Tibial artery (tissue), 4 donors: ENCODE measurements at regions not wholly inside any gene's neighbourhood (a gene's known extent, or its start where the extent isn't known, plus 50 kb on each side); places are given as distances from the start of the nearest gene placed in this dataset.
"Not testable (repeated sequence)": the region's sequence is repeated elsewhere in the genome, so short reads cannot be mapped to it uniquely, and the experiment has no call there.

Source experiments
- DNase-seq, 2 donors: peaks; one replicate each; pipeline ENCODE4 v3.0.0-alpha.2; 2019
- H3K27ac ChIP-seq, 2 donors: fragments of 200-600 bp; sonication (generic) in 1 of 2; 1 replicate in 1 of 2; 2 replicates in 1 of 2; pipeline ENCODE4 v1.5.1; 2018 to 2019; ENCODE audit warnings: mild to moderate bottlenecking in 1 of 2
- H3K27me3 ChIP-seq, 2 donors: fragments of 200-600 bp; sonication (generic) in 1 of 2; one replicate each; pipeline versions ENCODE4 v1.5.1 to v1.6.0; 2016 to 2019
- H3K36me3 ChIP-seq, 3 donors: fragments of 200-600 bp; sonication (generic) in 2 of 3; one replicate each; pipeline ENCODE4 v1.5.1; 2016 to 2019; ENCODE audit warnings: mild to moderate bottlenecking in 2 of 3
- H3K4me1 ChIP-seq, 4 donors: fragments of 200-600 bp; sonication (generic) in 2 of 4; 1 replicate in 3 of 4; 2 replicates in 1 of 4; pipeline ENCODE4 v1.5.1; 2016 to 2019
- H3K4me3 ChIP-seq, 2 donors: fragments of 200-600 bp; sonication (generic) in 1 of 2; 1 replicate in 1 of 2; 2 replicates in 1 of 2; pipeline ENCODE4 v1.5.1; 2018 to 2019; ENCODE audit warnings: mild to moderate bottlenecking in 2 of 2
- H3K9me3 ChIP-seq, 3 donors: fragments of 200-600 bp; sonication (generic) in 1 of 3; one replicate each; pipeline ENCODE4 v1.5.1; 2016 to 2019
- CTCF ChIP-seq, 2 experiments: fragments of 200-600 bp in 1 of 2; fragments of 450-650 bp in 1 of 2; IDR thresholded peaks; one replicate each; pipeline ENCODE4 v1.5.1; 2017 to 2019; ENCODE audit warnings: antibody characterized with exemption in 2 of 2, mild to moderate bottlenecking in 1 of 2, moderate library complexity in 1 of 2
- intact Hi-C: fragments of 100-400 bp; cut with DNase I; formaldehyde crosslinking; loops from one replicate; pipeline ENCODE4 v1.15.0; 2023; ENCODE audit warnings: low total_unique reads

- H3K4me3 ChIP-seq, DNase-seq, intact Hi-C loops, H3K36me3 ChIP-seq, H3K27me3 ChIP-seq, H3K4me1 ChIP-seq, H3K27ac ChIP-seq, H3K9me3 ChIP-seq: not testable (repeated sequence)
Observed at GRCh38 chr15:24311692-24312091, 363.9 kb upstream of the NPAP1 start.

- intact Hi-C loops: not testable (repeated sequence)
Observed at GRCh38 chr15:24316326-24316725, 359.2 kb upstream of the NPAP1 start.

GRCh38 chr15:24318981-24319380 lies 356.6 kb upstream of the NPAP1 start:
- intact Hi-C loops: no loop called here
- no peaks in the 10 kb centered on the region for H3K4me1 ChIP-seq
- no peak for TF ChIP-seq CTCF (IDR thresholded peaks at IDR 0.05)
- no peaks in the 10 kb centered on the region for H3K36me3 ChIP-seq
- no peaks in the 10 kb centered on the region for H3K27me3 ChIP-seq
- no peak overlapping the region for H3K4me3 ChIP-seq
- H3K27ac ChIP-seq: no peak overlapping the region
- H3K9me3 ChIP-seq: no peaks in the 10 kb centered on the region
- no peak for DNase-seq

More at GRCh38 chr15:24316326-24316725, 359.2 kb upstream of the NPAP1 start:
- DNase-seq, H3K27me3 ChIP-seq, H3K36me3 ChIP-seq, H3K9me3 ChIP-seq, H3K4me1 ChIP-seq, H3K27ac ChIP-seq, H3K4me3 ChIP-seq: not testable (repeated sequence)

GRCh38 chr15:24324096-24324495 lies 351.5 kb upstream of the NPAP1 start:
- DNase-seq, H3K9me3 ChIP-seq, H3K27ac ChIP-seq, intact Hi-C loops, H3K4me3 ChIP-seq, H3K27me3 ChIP-seq, H3K4me1 ChIP-seq, H3K36me3 ChIP-seq: not testable (repeated sequence)

- H3K4me1 ChIP-seq, H3K36me3 ChIP-seq, DNase-seq, H3K27ac ChIP-seq, intact Hi-C loops, H3K9me3 ChIP-seq, H3K27me3 ChIP-seq, H3K4me3 ChIP-seq: not testable (repeated sequence)
Observed at GRCh38 chr15:24326513-24326912, 349.1 kb upstream of the NPAP1 start.

- H3K27ac ChIP-seq, intact Hi-C loops, H3K4me1 ChIP-seq, H3K36me3 ChIP-seq, H3K4me3 ChIP-seq, H3K27me3 ChIP-seq, DNase-seq, H3K9me3 ChIP-seq: not testable (repeated sequence)
Observed at GRCh38 chr15:24331964-24332363, 343.6 kb upstream of the NPAP1 start.

GRCh38 chr15:24341876-24342275 lies 333.7 kb upstream of the NPAP1 start:
- H3K27me3 ChIP-seq, H3K27ac ChIP-seq, H3K4me1 ChIP-seq, H3K9me3 ChIP-seq, H3K36me3 ChIP-seq, intact Hi-C loops, DNase-seq, H3K4me3 ChIP-seq: not testable (repeated sequence)

- H3K27me3 ChIP-seq, H3K9me3 ChIP-seq, H3K36me3 ChIP-seq, DNase-seq, intact Hi-C loops, H3K27ac ChIP-seq, H3K4me3 ChIP-seq, H3K4me1 ChIP-seq: not testable (repeated sequence)
Observed at GRCh38 chr15:24352777-24353176, 322.8 kb upstream of the NPAP1 start.

- H3K9me3 ChIP-seq, H3K4me1 ChIP-seq, H3K27ac ChIP-seq, DNase-seq, H3K4me3 ChIP-seq, H3K27me3 ChIP-seq, H3K36me3 ChIP-seq, intact Hi-C loops: not testable (repeated sequence)
Observed at GRCh38 chr15:24381103-24381502, 294.5 kb upstream of the NPAP1 start.

- H3K36me3 ChIP-seq, H3K9me3 ChIP-seq, H3K27ac ChIP-seq, H3K4me3 ChIP-seq, H3K27me3 ChIP-seq, H3K4me1 ChIP-seq, DNase-seq, intact Hi-C loops: not testable (repeated sequence)
Observed at GRCh38 chr15:24385258-24385657, 290.3 kb upstream of the NPAP1 start.
